ENCODE measurements at regions not wholly inside any gene's neighbourhood (a gene's known extent, or its start where the extent isn't known, plus 50 kb on each side); places are given as distances from the start of the nearest gene placed in this dataset.

- TF ChIP-seq CTCF (IDR thresholded peaks at IDR 0.05; ENCODE audit: low read depth, low read length, missing control alignments): no peak
- DNase-seq (ENCODE audit: low read depth): no peak
- no peak overlapping the region for H3K4me3 ChIP-seq (ENCODE audit: low read depth, low read length)
Measured at GRCh38 chr22:48799227-48799970, 1028.3 kb downstream of the BRD1 start.

GRCh38 chr22:48798281-48799226 is 1029.1 kb downstream of the BRD1 start:
- DNase-seq (ENCODE audit: low read depth): no peak
- TF ChIP-seq CTCF (IDR thresholded peaks at IDR 0.05; ENCODE audit: low read depth, low read length, missing control alignments): no peak
- no peak overlapping the region for H3K4me3 ChIP-seq (ENCODE audit: low read depth, low read length)

- no peak overlapping the region for H3K4me3 ChIP-seq (ENCODE audit: low read depth, low read length)
- no peak for TF ChIP-seq CTCF (IDR thresholded peaks at IDR 0.05; ENCODE audit: low read depth, low read length, missing control alignments)
- no peak for DNase-seq (ENCODE audit: low read depth)
Measured at GRCh38 chr22:48797731-48798130, 1029.9 kb downstream of the BRD1 start.

GRCh38 chr22:48796310-48797015 is 1031.2 kb downstream of the BRD1 start:
- DNase-seq (ENCODE audit: low read depth): no peak
- no peak for TF ChIP-seq CTCF (IDR thresholded peaks at IDR 0.05; ENCODE audit: low read depth, low read length, missing control alignments)
- no peak overlapping the region for H3K4me3 ChIP-seq (ENCODE audit: low read depth, low read length)

- DNase-seq (ENCODE audit: low read depth): no peak
- TF ChIP-seq CTCF (IDR thresholded peaks at IDR 0.05; ENCODE audit: low read depth, low read length, missing control alignments): no peak
- no peak overlapping the region for H3K4me3 ChIP-seq (ENCODE audit: low read depth, low read length)
Measured at GRCh38 chr22:48795664-48796063, 1032.0 kb downstream of the BRD1 start.

- no peak overlapping the region for H3K4me3 ChIP-seq (ENCODE audit: low read depth, low read length)
- no peak for TF ChIP-seq CTCF (IDR thresholded peaks at IDR 0.05; ENCODE audit: low read depth, low read length, missing control alignments)
- DNase-seq (ENCODE audit: low read depth): no peak
Measured at GRCh38 chr22:48794906-48795305, 1032.8 kb downstream of the BRD1 start.
